ENCODE measurements at regions not wholly inside any gene's neighbourhood (a gene's known extent, or its start where the extent isn't known, plus 50 kb on each side); places are given as distances from the start of the nearest gene placed in this dataset.

- Histone ChIP-seq H3K4me3 (IDR thresholded peaks at IDR 0.05; ENCODE audit: insufficient read depth, low read depth, low read length) (no peak overlapping the region), H3K36me3 (ENCODE audit: insufficient read depth) (no peaks in the 10 kb centered on the region), H3K4me1 (ENCODE audit: low read depth, poor library complexity, severe bottlenecking) (no peaks in the 10 kb centered on the region), H3K27ac (no peak overlapping the region), H3K4me2 (no peak overlapping the region), H3K27me3 (ENCODE audit: insufficient read depth, low read depth) (no peaks in the 10 kb centered on the region), H4K20me1 (ENCODE audit: insufficient read depth) (no peaks in the 10 kb centered on the region), H2AFZ (ENCODE audit: low read depth) (no peak overlapping the region), H3K79me2 (ENCODE audit: insufficient read depth, low read depth) (no peaks in the 10 kb centered on the region), H3K9ac (no peak overlapping the region)
- TF ChIP-seq CTCF (conservative IDR thresholded peaks at IDR 0.05; ENCODE audit: low read depth, low read length) = no peak
Measured at GRCh38 chr16:55039042-55039441, 108.4 kb downstream of the IRX5 start.

- Histone ChIP-seq H3K36me3 (ENCODE audit: insufficient read depth) (no peaks in the 10 kb centered on the region), H2AFZ (ENCODE audit: low read depth) (no peak overlapping the region), H3K4me3 (IDR thresholded peaks at IDR 0.05; ENCODE audit: insufficient read depth, low read depth, low read length) (no peak overlapping the region), H3K4me1 (ENCODE audit: low read depth, poor library complexity, severe bottlenecking) (no peaks in the 10 kb centered on the region), H3K9ac (no peak overlapping the region), H3K27me3 (ENCODE audit: insufficient read depth, low read depth) (no peaks in the 10 kb centered on the region), H4K20me1 (ENCODE audit: insufficient read depth) (no peaks in the 10 kb centered on the region), H3K79me2 (ENCODE audit: insufficient read depth, low read depth) (no peaks in the 10 kb centered on the region), H3K27ac (no peak overlapping the region), H3K4me2 (no peak overlapping the region)
- TF ChIP-seq CTCF (conservative IDR thresholded peaks at IDR 0.05; ENCODE audit: low read depth, low read length) = no peak
Measured at GRCh38 chr16:55039511-55039910, 108.8 kb downstream of the IRX5 start.

GRCh38 chr16:55039931-55040330 lies 109.3 kb downstream of the IRX5 start:
- TF ChIP-seq CTCF (conservative IDR thresholded peaks at IDR 0.05; ENCODE audit: low read depth, low read length) = no peak
- H3K4me1 ChIP-seq (ENCODE audit: low read depth, poor library complexity, severe bottlenecking) = no peaks in the 10 kb centered on the region
- H3K4me3 ChIP-seq (IDR thresholded peaks at IDR 0.05; ENCODE audit: insufficient read depth, low read depth, low read length) = no peak overlapping the region
- no peak overlapping the region for H3K9ac ChIP-seq
- H2AFZ ChIP-seq (ENCODE audit: low read depth) = no peak overlapping the region
- H3K27ac ChIP-seq = no peak overlapping the region
- no peaks in the 10 kb centered on the region for H3K79me2 ChIP-seq (ENCODE audit: insufficient read depth, low read depth)
- H3K4me2 ChIP-seq = no peak overlapping the region
- no peaks in the 10 kb centered on the region for H3K36me3 ChIP-seq (ENCODE audit: insufficient read depth)
- no peaks in the 10 kb centered on the region for H4K20me1 ChIP-seq (ENCODE audit: insufficient read depth)
- no peaks in the 10 kb centered on the region for H3K27me3 ChIP-seq (ENCODE audit: insufficient read depth, low read depth)

GRCh38 chr16:55040366-55041086 lies 109.9 kb downstream of the IRX5 start:
- Histone ChIP-seq H4K20me1 (ENCODE audit: insufficient read depth) (no peaks in the 10 kb centered on the region), H3K4me3 (IDR thresholded peaks at IDR 0.05; ENCODE audit: insufficient read depth, low read depth, low read length) (no peak overlapping the region), H3K4me2 (no peak overlapping the region), H3K4me1 (ENCODE audit: low read depth, poor library complexity, severe bottlenecking) (no peaks in the 10 kb centered on the region), H3K79me2 (ENCODE audit: insufficient read depth, low read depth) (no peaks in the 10 kb centered on the region), H3K9ac (no peak overlapping the region), H2AFZ (ENCODE audit: low read depth) (no peak overlapping the region), H3K27me3 (ENCODE audit: insufficient read depth, low read depth) (no peaks in the 10 kb centered on the region), H3K27ac (no peak overlapping the region), H3K36me3 (ENCODE audit: insufficient read depth) (no peaks in the 10 kb centered on the region)
- TF ChIP-seq CTCF (conservative IDR thresholded peaks at IDR 0.05; ENCODE audit: low read depth, low read length) = no peak
